Endometrium (tissue), 2 donors: ENCODE measurements at regions not wholly inside any gene's neighbourhood (a gene's known extent, or its start where the extent isn't known, plus 50 kb on each side); places are given as distances from the start of the nearest gene placed in this dataset.

ENCODE experiments used
- FAIRE-seq: peaks from 2 replicates; lab custom pipeline; 2012; peaks lifted over from hg19 to GRCh38; lab: Jason Lieb, UNC
- donor health status: control.
- donor health status: control.

- FAIRE-seq, result no peak
Measured at GRCh38 chr1:238549137-238549536, 658.4 kb upstream of the ZP4 start.

GRCh38 chr1:238546118-238546517 is 655.4 kb upstream of the ZP4 start:
- FAIRE-seq, result no peak

- FAIRE-seq, result no peak
Measured at GRCh38 chr1:238537641-238538040, 646.9 kb upstream of the ZP4 start.

- no peak for FAIRE-seq
Measured at GRCh38 chr1:238530209-238530851, 639.6 kb upstream of the ZP4 start.

- FAIRE-seq, result no peak
Measured at GRCh38 chr1:238517711-238518110, 627.0 kb upstream of the ZP4 start.

GRCh38 chr1:238501290-238501689 is 610.6 kb upstream of the ZP4 start:
- FAIRE-seq, result no peak

GRCh38 chr1:238499021-238499420 is 608.3 kb upstream of the ZP4 start:
- FAIRE-seq, result no peak

GRCh38 chr1:238492271-238492670 is 601.5 kb upstream of the ZP4 start:
- FAIRE-seq, result no peak

- FAIRE-seq, result no peak
Measured at GRCh38 chr1:238491265-238491664, 600.5 kb upstream of the ZP4 start.

GRCh38 chr1:238489006-238489405 is 598.3 kb upstream of the ZP4 start:
- no peak for FAIRE-seq

- no peak for FAIRE-seq
Measured at GRCh38 chr1:238488401-238488800, 597.7 kb upstream of the ZP4 start.

- no peak for FAIRE-seq
Measured at GRCh38 chr1:238487931-238488330, 597.2 kb upstream of the ZP4 start.

- no peak for FAIRE-seq
Measured at GRCh38 chr1:238485912-238486209, 595.1 kb upstream of the ZP4 start.

GRCh38 chr1:238485057-238485911 is 594.6 kb upstream of the ZP4 start:
- no peak for FAIRE-seq

- no peak for FAIRE-seq
Measured at GRCh38 chr1:238484121-238484520, 593.4 kb upstream of the ZP4 start.

GRCh38 chr1:238476841-238477240 is 586.1 kb upstream of the ZP4 start:
- FAIRE-seq, result no peak

- no peak for FAIRE-seq
Measured at GRCh38 chr1:238475712-238476111, 585.0 kb upstream of the ZP4 start.

- no peak for FAIRE-seq
Measured at GRCh38 chr1:238474263-238474662, 583.5 kb upstream of the ZP4 start.

- FAIRE-seq, result no peak
Measured at GRCh38 chr1:238469146-238469631, 578.5 kb upstream of the ZP4 start.

GRCh38 chr1:238468068-238468467 is 577.3 kb upstream of the ZP4 start:
- no peak for FAIRE-seq

- peak; percentile 93 for FAIRE-seq
Measured at GRCh38 chr1:238466459-238466858, 575.7 kb upstream of the ZP4 start.

- peak; percentile 92 for FAIRE-seq
Measured at GRCh38 chr1:238465449-238465848, 574.7 kb upstream of the ZP4 start.

GRCh38 chr1:238458899-238459298 is 568.2 kb upstream of the ZP4 start:
- no peak for FAIRE-seq

- FAIRE-seq, result peak; percentile 15
Measured at GRCh38 chr1:238457610-238458009, 566.9 kb upstream of the ZP4 start.
